ENCODE measurements at regions not wholly inside any gene's neighbourhood (a gene's known extent, or its start where the extent isn't known, plus 50 kb on each side); places are given as distances from the start of the nearest gene placed in this dataset.

GRCh38 chr9:105908069-105908468 lies 213.7 kb downstream of the TMEM38B start:
- Histone ChIP-seq H3K36me3 (no peaks in the 10 kb centered on the region), H3K27me3 (no peaks in the 10 kb centered on the region), H3K4me3 (no peak overlapping the region), H3K4me1 (peaks cover 0 to 14% (median 2%) of the 10 kb centered on the region in 4 donors), H3K9me3 (no peaks in the 10 kb centered on the region), H3K27ac (no peak overlapping the region)
- 76 to 90% methylated on average over 2 of the region's 2 CpGs for WGBS, 2 donors
- DNase-seq (ENCODE audit: low spot score in 2 of 2), result no peak
- TF ChIP-seq CTCF (IDR thresholded peaks at IDR 0.05), result no peak
- TF ChIP-seq EP300 (IDR thresholded peaks at IDR 0.05), result no peak
- TF ChIP-seq POLR2A (IDR thresholded peaks at IDR 0.05), result no peak

GRCh38 chr9:105911104-105911911 lies 217.0 kb downstream of the TMEM38B start:
- Histone ChIP-seq H3K4me1 (peaks cover 0 to 14% (median 2%) of the 10 kb centered on the region in 4 donors), H3K4me3 (no peak overlapping the region), H3K27me3 (no peaks in the 10 kb centered on the region), H3K9me3 (no peaks in the 10 kb centered on the region), H3K27ac (no peak overlapping the region), H3K36me3 (no peaks in the 10 kb centered on the region)
- WGBS, 2 donors, result 25 to 28% methylated on average over 5 of the region's 5 CpGs
- TF ChIP-seq CTCF (IDR thresholded peaks at IDR 0.05) (no peak), POLR2A (IDR thresholded peaks at IDR 0.05) (no peak), EP300 (IDR thresholded peaks at IDR 0.05) (no peak)
- no peak for DNase-seq (ENCODE audit: low spot score in 2 of 2)

GRCh38 chr9:105912157-105912862 lies 218.0 kb downstream of the TMEM38B start:
- no peak for DNase-seq (ENCODE audit: low spot score in 2 of 2)
- H3K9me3 ChIP-seq, result no peaks in the 10 kb centered on the region
- peaks cover 0 to 14% (median 2%) of the 10 kb centered on the region in 4 donors for H3K4me1 ChIP-seq
- 50 to 70% methylated on average over 1 of the region's 1 CpG for WGBS, 2 donors
- H3K27me3 ChIP-seq, result no peaks in the 10 kb centered on the region
- TF ChIP-seq CTCF (IDR thresholded peaks at IDR 0.05) (no peak), POLR2A (IDR thresholded peaks at IDR 0.05) (no peak), EP300 (IDR thresholded peaks at IDR 0.05) (no peak)
- no peak overlapping the region for H3K4me3 ChIP-seq
- no peaks in the 10 kb centered on the region for H3K36me3 ChIP-seq
- H3K27ac ChIP-seq, result no peak overlapping the region

- TF ChIP-seq CTCF (IDR thresholded peaks at IDR 0.05) (no peak), EP300 (IDR thresholded peaks at IDR 0.05) (no peak), POLR2A (IDR thresholded peaks at IDR 0.05) (no peak)
- no peaks in the 10 kb centered on the region for H3K27me3 ChIP-seq
- H3K4me3 ChIP-seq, result no peak overlapping the region
- H3K4me1 ChIP-seq, result peaks cover 0 to 14% (median 2%) of the 10 kb centered on the region in 4 donors
- no peak for DNase-seq (ENCODE audit: low spot score in 2 of 2)
- no peaks in the 10 kb centered on the region for H3K36me3 ChIP-seq
- H3K9me3 ChIP-seq, result no peaks in the 10 kb centered on the region
- H3K27ac ChIP-seq, result no peak overlapping the region
- WGBS, 2 donors, result 58% methylated on average over 8 of the region's 8 CpGs
These were observed 218.6 kb downstream of the TMEM38B start for GRCh38 chr9:105912863-105913516.
